IMR-90 (cell line): ENCODE measurements at regions not wholly inside any gene's neighbourhood (a gene's known extent, or its start where the extent isn't known, plus 50 kb on each side); places are given as distances from the start of the nearest gene placed in this dataset.

Source experiments
- FOS ChIP-seq: fragments of 150-350 bp; IDR thresholded peaks from 2 replicates; pipeline ENCODE4 v1.6.1; 2016; ENCODE audit warnings: low read depth, low read length
- MAZ ChIP-seq: IDR thresholded peaks from 2 replicates; pipeline ENCODE4 v1.6.1; 2012; ENCODE audit warnings: low read depth, mild to moderate bottlenecking, low read length, improper control_type of control experiment, moderate library complexity, borderline replicate concordance
- MXI1 ChIP-seq: IDR thresholded peaks from 2 replicates; pipeline ENCODE4 v1.6.1; 2012; ENCODE audit warnings: low read depth, mild to moderate bottlenecking, low read length, moderate library complexity, borderline replicate concordance
- POLR2A ChIP-seq: IDR thresholded peaks from 2 replicates; pipeline ENCODE4 v1.6.1; 2012; ENCODE audit warnings: mild to moderate bottlenecking, low read depth, low read length
- RCOR1 ChIP-seq: IDR thresholded peaks from 2 replicates; pipeline ENCODE4 v1.6.1; 2012; ENCODE audit warnings: mild to moderate bottlenecking, low read length, improper control_type of control experiment; ENCODE audit not compliant: insufficient replicate concordance
- USF2 ChIP-seq: fragments of 150-350 bp; IDR thresholded peaks from 2 replicates; pipeline ENCODE4 v1.6.1; 2017; ENCODE audit warnings: mild to moderate bottlenecking, antibody characterized with exemption, low read length, low read depth
- TF ChIP-seq, protein P1 (sequence below): conservative IDR thresholded peaks from 2 replicates; pipeline ENCODE4 v1.5.1; 2012; ENCODE audit warnings: mild to moderate bottlenecking, low read depth, low read length, improper control_type of control experiment

- TF ChIP-seq, protein P1, sequence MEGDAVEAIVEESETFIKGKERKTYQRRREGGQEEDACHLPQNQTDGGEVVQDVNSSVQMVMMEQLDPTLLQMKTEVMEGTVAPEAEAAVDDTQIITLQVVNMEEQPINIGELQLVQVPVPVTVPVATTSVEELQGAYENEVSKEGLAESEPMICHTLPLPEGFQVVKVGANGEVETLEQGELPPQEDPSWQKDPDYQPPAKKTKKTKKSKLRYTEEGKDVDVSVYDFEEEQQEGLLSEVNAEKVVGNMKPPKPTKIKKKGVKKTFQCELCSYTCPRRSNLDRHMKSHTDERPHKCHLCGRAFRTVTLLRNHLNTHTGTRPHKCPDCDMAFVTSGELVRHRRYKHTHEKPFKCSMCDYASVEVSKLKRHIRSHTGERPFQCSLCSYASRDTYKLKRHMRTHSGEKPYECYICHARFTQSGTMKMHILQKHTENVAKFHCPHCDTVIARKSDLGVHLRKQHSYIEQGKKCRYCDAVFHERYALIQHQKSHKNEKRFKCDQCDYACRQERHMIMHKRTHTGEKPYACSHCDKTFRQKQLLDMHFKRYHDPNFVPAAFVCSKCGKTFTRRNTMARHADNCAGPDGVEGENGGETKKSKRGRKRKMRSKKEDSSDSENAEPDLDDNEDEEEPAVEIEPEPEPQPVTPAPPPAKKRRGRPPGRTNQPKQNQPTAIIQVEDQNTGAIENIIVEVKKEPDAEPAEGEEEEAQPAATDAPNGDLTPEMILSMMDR: no peak
- no peak for TF ChIP-seq RCOR1
- TF ChIP-seq POLR2A: no peak
- TF ChIP-seq USF2: no peak
- TF ChIP-seq MAZ: no peak
- TF ChIP-seq FOS: 0 out of 2 replicates have a peak, but pooled peaks have one; percentile 5
- TF ChIP-seq MXI1: no peak
Observed at GRCh38 chr6:122014961-122015360, 384.5 kb upstream of the HSF2 start.
